Cardiac muscle cell (in vitro differentiated cells and primary cell): ENCODE measurements at regions not wholly inside any gene's neighbourhood (a gene's known extent, or its start where the extent isn't known, plus 50 kb on each side); places are given as distances from the start of the nearest gene placed in this dataset.

Experiments
- DNase-seq, 2 donors: peaks; one replicate each; pipeline versions ENCODE4 v3.0.0 to v3.0.0-alpha.2; 2010 to 2017; ENCODE audit warnings: low read depth in 1 of 2, low spot score in 1 of 2
- H3K27ac ChIP-seq: fragments of 200-600 bp; sonication (generic); 2 replicates; pipeline ENCODE4 v1.5.1; 2016
- H3K27me3 ChIP-seq: fragments of 200-600 bp; sonication (generic); 2 replicates; pipeline ENCODE4 v1.6.0; 2016; ENCODE audit warnings: control low read depth
- H3K36me3 ChIP-seq: fragments of 200-600 bp; sonication (generic); 2 replicates; pipeline ENCODE4 v1.5.1; 2016; ENCODE audit warnings: control low read depth
- H3K4me1 ChIP-seq: fragments of 200-600 bp; sonication (generic); 2 replicates; pipeline ENCODE4 v1.8.1; 2017; ENCODE audit warnings: low read depth, mild to moderate bottlenecking, mixed run types
- H3K4me3 ChIP-seq: fragments of 200-600 bp; sonication (generic); 2 replicates; pipeline ENCODE4 v1.5.1; 2016; ENCODE audit warnings: mild to moderate bottlenecking
- H3K9me3 ChIP-seq: fragments of 200-600 bp; sonication (generic); 2 replicates; pipeline ENCODE4 v1.5.1; 2017; ENCODE audit warnings: low read depth, mild to moderate bottlenecking, control low read depth
- CTCF ChIP-seq: IDR thresholded peaks from 2 replicates; pipeline ENCODE4 v1.5.1; 2012; ENCODE audit warnings: low read depth, mild to moderate bottlenecking, low read length

GRCh38 chr11:11085580-11085979 is 227.7 kb upstream of the ZBED5 start:
- no peaks in the 10 kb centered on the region for H3K9me3 ChIP-seq
- no peak overlapping the region for H3K27ac ChIP-seq
- H3K36me3 ChIP-seq = no peaks in the 10 kb centered on the region
- no peaks in the 10 kb centered on the region for H3K27me3 ChIP-seq
- peaks cover 11% of the 10 kb centered on the region for H3K4me1 ChIP-seq
- H3K4me3 ChIP-seq = no peak overlapping the region
- no peak for TF ChIP-seq CTCF
- no peak for DNase-seq

- Histone ChIP-seq H3K4me1 (peaks cover 11% of the 10 kb centered on the region), H3K9me3 (no peaks in the 10 kb centered on the region), H3K36me3 (no peaks in the 10 kb centered on the region), H3K27ac (no peak overlapping the region), H3K4me3 (no peak overlapping the region), H3K27me3 (no peaks in the 10 kb centered on the region)
- no peak for DNase-seq
- TF ChIP-seq CTCF = no peak
Measured at GRCh38 chr11:11084337-11084736, 226.5 kb upstream of the ZBED5 start.

GRCh38 chr11:11083441-11083840 is 225.6 kb upstream of the ZBED5 start:
- Histone ChIP-seq H3K36me3 (no peaks in the 10 kb centered on the region), H3K9me3 (no peaks in the 10 kb centered on the region), H3K4me1 (peaks cover 11% of the 10 kb centered on the region), H3K27me3 (no peaks in the 10 kb centered on the region), H3K4me3 (no peak overlapping the region), H3K27ac (no peak overlapping the region)
- no peak for TF ChIP-seq CTCF
- DNase-seq = no peak

GRCh38 chr11:11082646-11083045 is 224.8 kb upstream of the ZBED5 start:
- DNase-seq = no peak
- H3K27me3 ChIP-seq = no peaks in the 10 kb centered on the region
- no peaks in the 10 kb centered on the region for H3K9me3 ChIP-seq
- no peak overlapping the region for H3K27ac ChIP-seq
- peaks cover 11% of the 10 kb centered on the region for H3K4me1 ChIP-seq
- TF ChIP-seq CTCF = no peak
- no peaks in the 10 kb centered on the region for H3K36me3 ChIP-seq
- H3K4me3 ChIP-seq = no peak overlapping the region

- peak in 1 of 2 donors; percentile 36 for DNase-seq
- TF ChIP-seq CTCF = no peak
- Histone ChIP-seq H3K27ac (no peak overlapping the region), H3K9me3 (no peaks in the 10 kb centered on the region), H3K4me1 (peaks cover 11% of the 10 kb centered on the region), H3K4me3 (no peak overlapping the region), H3K27me3 (no peaks in the 10 kb centered on the region), H3K36me3 (no peaks in the 10 kb centered on the region)
Measured at GRCh38 chr11:11081776-11082175, 223.9 kb upstream of the ZBED5 start.

GRCh38 chr11:11081288-11081687 is 223.4 kb upstream of the ZBED5 start:
- Histone ChIP-seq H3K36me3 (no peaks in the 10 kb centered on the region), H3K27ac (no peak overlapping the region), H3K4me3 (no peak overlapping the region), H3K9me3 (no peaks in the 10 kb centered on the region), H3K27me3 (no peaks in the 10 kb centered on the region), H3K4me1 (peaks cover 14% of the 10 kb centered on the region)
- DNase-seq = no peak
- no peak for TF ChIP-seq CTCF
